ENCODE measurements at regions not wholly inside any gene's neighbourhood (a gene's known extent, or its start where the extent isn't known, plus 50 kb on each side); places are given as distances from the start of the nearest gene placed in this dataset.

GRCh38 chr6:67353861-67354260 is 1281.2 kb upstream of the ADGRB3 start:
- Mint-ChIP-seq H3K36me3 (peaks cover 0 to 4% (median 0%) of the 10 kb centered on the region in 3 donors), H3K4me1 (no peaks in the 10 kb centered on the region), H3K9me3 (peaks cover 14 to 52% (median 33%) of the 10 kb centered on the region in 6 donors), H3K27ac (no peak overlapping the region), H3K27me3 (ENCODE audit: low read depth in 3 of 3) (peaks cover 0 to 3% (median 0%) of the 10 kb centered on the region in 3 donors), H3K4me3 (no peak overlapping the region)
- DNase-seq: no peak

DNA sequence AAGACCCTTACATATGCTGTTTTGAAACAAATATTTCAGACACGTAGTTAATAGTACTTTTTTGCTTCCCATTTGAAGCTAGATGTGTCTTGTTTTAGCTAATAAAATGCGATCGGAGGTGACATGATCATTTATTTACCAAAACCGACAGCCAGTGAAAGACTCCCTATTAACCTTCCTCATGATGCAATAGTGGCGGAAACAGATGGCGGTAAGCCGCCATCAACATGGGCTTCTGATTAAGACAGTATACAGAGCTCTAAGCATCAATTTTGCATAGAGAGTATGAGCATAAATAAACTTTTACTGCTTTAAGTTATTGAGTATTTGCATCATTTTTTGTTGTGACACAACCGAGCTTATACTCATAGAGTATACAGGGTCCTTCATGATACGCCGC is 1282.4 kb upstream of the ADGRB3 start:
- Mint-ChIP-seq H3K9me3 (peaks cover 14 to 54% (median 35%) of the 10 kb centered on the region in 6 donors), H3K27me3 (ENCODE audit: low read depth in 3 of 3) (peaks cover 0 to 3% (median 0%) of the 10 kb centered on the region in 3 donors), H3K4me3 (no peak overlapping the region), H3K36me3 (peaks cover 0 to 4% (median 0%) of the 10 kb centered on the region in 3 donors), H3K4me1 (no peaks in the 10 kb centered on the region), H3K27ac (no peak overlapping the region)
- DNase-seq: no peak

DNA sequence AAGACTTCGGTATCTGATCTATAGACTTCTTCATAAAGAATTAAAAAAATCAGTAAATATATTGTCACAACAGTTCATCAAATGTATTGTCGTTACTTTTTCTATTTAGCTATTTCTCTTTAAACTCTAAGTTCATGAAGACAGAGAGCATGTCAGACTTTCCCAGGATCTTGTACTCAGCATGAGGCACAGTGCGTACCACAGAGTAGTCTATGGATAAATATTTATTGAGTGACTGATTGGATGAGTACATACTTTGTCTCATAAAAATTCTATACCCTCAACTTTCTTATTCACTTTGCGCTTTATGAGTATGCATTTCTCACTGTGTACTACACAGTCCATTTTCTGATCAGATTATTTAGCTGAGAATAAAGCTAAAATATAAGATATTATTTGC is 1284.4 kb upstream of the ADGRB3 start:
- no peak overlapping the region for H3K4me3 Mint-ChIP-seq

DNA sequence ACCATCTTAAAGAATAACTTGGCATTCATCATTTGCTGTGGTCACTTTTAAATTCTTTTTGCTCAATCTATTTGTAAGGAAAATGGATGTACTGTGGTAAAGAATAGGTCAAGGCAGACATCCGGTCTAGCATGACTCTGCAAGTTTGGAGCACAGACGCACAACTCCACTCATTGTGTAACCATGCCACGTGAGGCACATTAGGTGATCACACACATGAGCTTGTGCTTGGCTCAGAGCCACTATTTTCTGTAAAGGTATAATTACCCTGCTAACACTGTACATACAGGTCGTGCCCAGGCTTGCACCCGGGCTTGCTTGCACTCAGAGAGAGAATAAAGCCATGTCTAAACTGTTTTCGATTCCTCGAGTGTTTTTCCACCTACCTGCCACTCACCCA is 1289.1 kb upstream of the ADGRB3 start:
- H3K9me3 Mint-ChIP-seq: peaks cover 10 to 42% (median 33%) of the 10 kb centered on the region in 6 donors
- H3K4me1 Mint-ChIP-seq: no peaks in the 10 kb centered on the region
- H3K27me3 Mint-ChIP-seq (ENCODE audit: low read depth in 3 of 3): peaks cover 0 to 2% (median 2%) of the 10 kb centered on the region in 3 donors
- DNase-seq: no peak
- H3K36me3 Mint-ChIP-seq: no peaks in the 10 kb centered on the region
- H3K4me3 Mint-ChIP-seq: no peak overlapping the region
- no peak overlapping the region for H3K27ac Mint-ChIP-seq

More for the DNA sequence above, 1284.4 kb upstream of the ADGRB3 start:
- Mint-ChIP-seq H3K27me3 (ENCODE audit: low read depth in 3 of 3) (peaks cover 0 to 3% (median 2%) of the 10 kb centered on the region in 3 donors), H3K9me3 (peaks cover 15 to 60% (median 38%) of the 10 kb centered on the region in 6 donors), H3K27ac (no peak overlapping the region), H3K36me3 (peaks cover 0 to 4% (median 0%) of the 10 kb centered on the region in 3 donors), H3K4me1 (no peaks in the 10 kb centered on the region)
- no peak for DNase-seq

- Mint-ChIP-seq H3K27ac (no peak overlapping the region), H3K27me3 (ENCODE audit: low read depth in 3 of 3) (no peaks in the 10 kb centered on the region), H3K36me3 (peaks cover 0 to 4% (median 0%) of the 10 kb centered on the region in 3 donors), H3K4me3 (no peak overlapping the region), H3K4me1 (no peaks in the 10 kb centered on the region), H3K9me3 (peaks cover 8 to 34% (median 19%) of the 10 kb centered on the region in 6 donors)
- no peak for DNase-seq
Observed at GRCh38 chr6:67336014-67336413, 1299.1 kb upstream of the ADGRB3 start.

GRCh38 chr6:67331304-67331703 is 1303.8 kb upstream of the ADGRB3 start:
- Mint-ChIP-seq H3K4me3 (no peak overlapping the region), H3K9me3 (peaks cover 7 to 32% (median 17%) of the 10 kb centered on the region in 6 donors), H3K27me3 (ENCODE audit: low read depth in 3 of 3) (peaks cover 0 to 1% (median 1%) of the 10 kb centered on the region in 3 donors), H3K36me3 (peaks cover 0 to 3% (median 0%) of the 10 kb centered on the region in 3 donors), H3K27ac (no peak overlapping the region), H3K4me1 (no peaks in the 10 kb centered on the region)
- DNase-seq: no peak

GRCh38 chr6:67328269-67328668 is 1306.8 kb upstream of the ADGRB3 start:
- no peak overlapping the region for H3K4me3 Mint-ChIP-seq
- no peak for DNase-seq
- H3K4me1 Mint-ChIP-seq: no peaks in the 10 kb centered on the region
- peaks cover 8 to 34% (median 23%) of the 10 kb centered on the region in 6 donors for H3K9me3 Mint-ChIP-seq
- H3K27me3 Mint-ChIP-seq (ENCODE audit: low read depth in 3 of 3): peaks cover 0 to 2% (median 1%) of the 10 kb centered on the region in 3 donors
- peaks cover 0 to 4% (median 0%) of the 10 kb centered on the region in 3 donors for H3K36me3 Mint-ChIP-seq
- no peak overlapping the region for H3K27ac Mint-ChIP-seq

- Mint-ChIP-seq H3K27me3 (ENCODE audit: low read depth in 3 of 3) (no peaks in the 10 kb centered on the region), H3K36me3 (no peaks in the 10 kb centered on the region), H3K4me3 (no peak overlapping the region), H3K9me3 (peaks cover 3 to 43% (median 34%) of the 10 kb centered on the region in 6 donors), H3K27ac (no peak overlapping the region), H3K4me1 (no peaks in the 10 kb centered on the region)
- DNase-seq: no peak
Observed at GRCh38 chr6:67300430-67301040, 1334.5 kb upstream of the ADGRB3 start.

DNA sequence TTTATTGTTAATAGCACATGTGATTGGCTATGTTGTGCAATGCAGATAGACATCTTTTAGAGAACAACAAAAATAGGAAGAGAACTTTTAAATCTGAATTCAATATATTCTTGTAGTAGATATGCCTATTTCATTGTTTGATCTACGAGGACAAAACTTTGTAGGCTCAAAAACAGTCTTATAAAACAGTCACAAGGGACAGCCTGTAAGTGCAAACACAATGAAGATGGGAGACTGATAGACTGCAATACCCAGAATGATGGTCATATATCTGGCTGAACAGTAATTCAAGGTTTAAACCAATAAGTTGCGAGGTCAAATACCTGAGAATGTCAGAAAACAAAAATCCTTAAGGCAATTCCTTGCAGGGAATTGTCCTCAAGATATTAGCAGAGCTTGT is 1342.9 kb upstream of the ADGRB3 start:
- H3K27ac Mint-ChIP-seq: no peak overlapping the region

DNA sequence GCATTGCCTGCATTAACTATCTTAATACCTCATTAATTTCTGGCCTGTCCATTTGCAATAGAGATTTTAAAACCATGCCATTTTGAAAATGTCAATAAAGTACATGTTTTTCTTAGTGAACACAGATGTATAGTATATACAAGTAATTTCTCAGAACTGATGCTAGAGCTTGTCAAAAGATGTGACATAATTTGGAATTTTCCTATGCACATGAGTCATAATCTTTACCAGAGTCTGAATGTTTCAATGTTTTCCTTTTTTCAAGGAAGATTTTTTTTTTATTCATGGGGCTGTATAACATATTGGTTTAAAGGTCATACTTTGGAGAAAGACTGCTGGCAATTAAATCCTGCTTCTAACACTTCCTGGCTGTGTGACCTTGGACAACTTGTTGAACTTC is 1347.5 kb upstream of the ADGRB3 start:
- no peaks in the 10 kb centered on the region for H3K4me1 Mint-ChIP-seq
- H3K9me3 Mint-ChIP-seq: peaks cover 21 to 44% (median 32%) of the 10 kb centered on the region in 6 donors
- H3K4me3 Mint-ChIP-seq: no peak overlapping the region
- H3K27me3 Mint-ChIP-seq (ENCODE audit: low read depth in 3 of 3): peaks cover 0 to 3% (median 0%) of the 10 kb centered on the region in 3 donors
- no peak overlapping the region for H3K27ac Mint-ChIP-seq
- H3K36me3 Mint-ChIP-seq: no peaks in the 10 kb centered on the region
- no peak for DNase-seq

More for the DNA sequence above, 1342.9 kb upstream of the ADGRB3 start:
- Mint-ChIP-seq H3K9me3 (peaks cover 15 to 50% (median 33%) of the 10 kb centered on the region in 6 donors), H3K36me3 (no peaks in the 10 kb centered on the region), H3K4me3 (no peak overlapping the region), H3K27me3 (ENCODE audit: low read depth in 3 of 3) (peaks cover 0 to 3% (median 0%) of the 10 kb centered on the region in 3 donors), H3K4me1 (no peaks in the 10 kb centered on the region)
- DNase-seq: no peak

GRCh38 chr6:67285770-67286495 is 1349.1 kb upstream of the ADGRB3 start:
- Mint-ChIP-seq H3K4me1 (no peaks in the 10 kb centered on the region), H3K27me3 (ENCODE audit: low read depth in 3 of 3) (peaks cover 0 to 3% (median 0%) of the 10 kb centered on the region in 3 donors), H3K4me3 (no peak overlapping the region), H3K27ac (no peak overlapping the region), H3K9me3 (peaks cover 23 to 42% (median 33%) of the 10 kb centered on the region in 6 donors), H3K36me3 (no peaks in the 10 kb centered on the region)
- DNase-seq: no peak

DNA sequence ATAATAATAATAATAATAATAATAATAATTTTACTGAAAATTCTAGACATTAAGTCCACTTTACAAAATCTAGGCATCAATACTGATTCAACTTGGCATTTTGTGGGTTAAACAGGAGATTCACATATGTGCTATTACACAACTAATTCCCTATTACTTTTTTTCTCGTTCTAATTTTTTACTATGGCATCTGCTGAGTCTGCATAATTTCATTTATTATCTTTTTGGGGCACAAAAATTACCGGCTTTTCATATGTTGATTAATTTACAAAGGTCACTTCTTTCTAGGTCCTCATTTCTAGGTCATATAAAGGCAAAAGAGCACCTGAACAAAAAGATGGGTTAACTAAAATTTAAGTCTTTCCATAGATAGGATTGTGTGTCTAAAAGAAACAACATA is 1357.8 kb upstream of the ADGRB3 start:
- Mint-ChIP-seq H3K9me3 (peaks cover 12 to 28% (median 17%) of the 10 kb centered on the region in 6 donors), H3K27ac (no peak overlapping the region), H3K4me3 (no peak overlapping the region), H3K4me1 (no peaks in the 10 kb centered on the region), H3K27me3 (ENCODE audit: low read depth in 3 of 3) (no peaks in the 10 kb centered on the region), H3K36me3 (no peaks in the 10 kb centered on the region)
- DNase-seq: no peak

GRCh38 chr6:67265996-67266921 is 1368.8 kb upstream of the ADGRB3 start:
- DNase-seq: no peak
- no peak overlapping the region for H3K4me3 Mint-ChIP-seq
- no peaks in the 10 kb centered on the region for H3K27me3 Mint-ChIP-seq (ENCODE audit: low read depth in 3 of 3)
- H3K36me3 Mint-ChIP-seq: no peaks in the 10 kb centered on the region
- H3K4me1 Mint-ChIP-seq: no peaks in the 10 kb centered on the region
- no peak overlapping the region for H3K27ac Mint-ChIP-seq
- peaks cover 13 to 54% (median 32%) of the 10 kb centered on the region in 6 donors for H3K9me3 Mint-ChIP-seq
